Activated naive CD8-positive, alpha-beta T cell treated with anti-CD3 and anti-CD28 coated beads for 36 hours (primary cell): ENCODE measurements at regions not wholly inside any gene's neighbourhood (a gene's known extent, or its start where the extent isn't known, plus 50 kb on each side); places are given as distances from the start of the nearest gene placed in this dataset.

Experiments used
- DNase-seq: peaks from one replicate; pipeline ENCODE4 v3.0.0; 2021
- H3K27ac Mint-ChIP-seq: one replicate; pipeline ENCODE4 v1.8.0; 2022; ENCODE audit warnings: mild to moderate bottlenecking, moderate library complexity, mixed read lengths
- H3K27me3 Mint-ChIP-seq: one replicate; pipeline ENCODE4 v1.8.0; 2022; ENCODE audit warnings: mild to moderate bottlenecking, mixed read lengths
- H3K36me3 Mint-ChIP-seq: one replicate; pipeline ENCODE4 v1.8.0; 2021; ENCODE audit warnings: mild to moderate bottlenecking, mixed read lengths
- H3K4me1 Mint-ChIP-seq: one replicate; pipeline ENCODE4 v1.8.0; 2021; ENCODE audit warnings: mixed read lengths
- H3K4me3 Mint-ChIP-seq: one replicate; pipeline ENCODE4 v1.8.0; 2022; ENCODE audit warnings: mild to moderate bottlenecking, moderate library complexity, mixed read lengths
- H3K9me3 Mint-ChIP-seq: one replicate; pipeline ENCODE4 v1.8.0; 2022; ENCODE audit warnings: mixed read lengths

GRCh38 chr9:2403701-2404100, 217.9 kb upstream of the VLDLR start:
- peaks cover 5% of the 10 kb centered on the region for H3K27me3 Mint-ChIP-seq
- no peak for DNase-seq
- H3K4me1 Mint-ChIP-seq, result no peaks in the 10 kb centered on the region
- peaks cover 11% of the 10 kb centered on the region for H3K9me3 Mint-ChIP-seq
- no peak overlapping the region for H3K27ac Mint-ChIP-seq
- no peaks in the 10 kb centered on the region for H3K36me3 Mint-ChIP-seq
- no peak overlapping the region for H3K4me3 Mint-ChIP-seq

GRCh38 chr9:2406252-2406651, 215.3 kb upstream of the VLDLR start:
- Mint-ChIP-seq H3K27me3 (peaks cover 5% of the 10 kb centered on the region), H3K36me3 (no peaks in the 10 kb centered on the region), H3K4me1 (no peaks in the 10 kb centered on the region), H3K27ac (no peak overlapping the region), H3K9me3 (peaks cover 11% of the 10 kb centered on the region), H3K4me3 (no peak overlapping the region)
- no peak for DNase-seq

GRCh38 chr9:2407450-2407849, 214.1 kb upstream of the VLDLR start:
- no peak overlapping the region for H3K4me3 Mint-ChIP-seq

GRCh38 chr9:2411459-2412215, 209.9 kb upstream of the VLDLR start:
- Mint-ChIP-seq H3K27ac (no peak overlapping the region), H3K36me3 (no peaks in the 10 kb centered on the region), H3K4me3 (no peak overlapping the region), H3K27me3 (no peaks in the 10 kb centered on the region), H3K9me3 (no peaks in the 10 kb centered on the region), H3K4me1 (no peaks in the 10 kb centered on the region)
- DNase-seq, result no peak

More at GRCh38 chr9:2407450-2407849, 214.1 kb upstream of the VLDLR start:
- Mint-ChIP-seq H3K9me3 (peaks cover 11% of the 10 kb centered on the region), H3K4me1 (no peaks in the 10 kb centered on the region), H3K27me3 (peaks cover under 1% of the 10 kb centered on the region), H3K36me3 (no peaks in the 10 kb centered on the region), H3K27ac (no peak overlapping the region)
- DNase-seq, result no peak

- Mint-ChIP-seq H3K27me3 (no peaks in the 10 kb centered on the region), H3K4me1 (no peaks in the 10 kb centered on the region), H3K9me3 (no peaks in the 10 kb centered on the region), H3K36me3 (no peaks in the 10 kb centered on the region), H3K4me3 (no peak overlapping the region), H3K27ac (no peak overlapping the region)
- DNase-seq, result no peak
These were observed 208.3 kb upstream of the VLDLR start for GRCh38 chr9:2413160-2413805.

GRCh38 chr9:2414465-2414864, 207.1 kb upstream of the VLDLR start:
- H3K9me3 Mint-ChIP-seq, result no peaks in the 10 kb centered on the region
- H3K27ac Mint-ChIP-seq, result no peak overlapping the region

GRCh38 chr9:2415326-2415725, 206.3 kb upstream of the VLDLR start:
- no peaks in the 10 kb centered on the region for H3K36me3 Mint-ChIP-seq
- H3K4me3 Mint-ChIP-seq, result no peak overlapping the region
- no peak overlapping the region for H3K27ac Mint-ChIP-seq
- DNase-seq, result no peak
- H3K27me3 Mint-ChIP-seq, result no peaks in the 10 kb centered on the region
- H3K4me1 Mint-ChIP-seq, result no peaks in the 10 kb centered on the region
- H3K9me3 Mint-ChIP-seq, result no peaks in the 10 kb centered on the region

More at GRCh38 chr9:2414465-2414864, 207.1 kb upstream of the VLDLR start:
- Mint-ChIP-seq H3K36me3 (no peaks in the 10 kb centered on the region), H3K4me1 (no peaks in the 10 kb centered on the region), H3K27me3 (no peaks in the 10 kb centered on the region), H3K4me3 (no peak overlapping the region)
- no peak for DNase-seq

- no peak for DNase-seq
- Mint-ChIP-seq H3K9me3 (no peaks in the 10 kb centered on the region), H3K4me3 (no peak overlapping the region), H3K36me3 (no peaks in the 10 kb centered on the region), H3K4me1 (no peaks in the 10 kb centered on the region), H3K27ac (no peak overlapping the region), H3K27me3 (no peaks in the 10 kb centered on the region)
These were observed 203.9 kb upstream of the VLDLR start for GRCh38 chr9:2417730-2418129.

- no peaks in the 10 kb centered on the region for H3K36me3 Mint-ChIP-seq
- no peaks in the 10 kb centered on the region for H3K4me1 Mint-ChIP-seq
- H3K9me3 Mint-ChIP-seq, result no peaks in the 10 kb centered on the region
- no peaks in the 10 kb centered on the region for H3K27me3 Mint-ChIP-seq
- H3K4me3 Mint-ChIP-seq, result no peak overlapping the region
- H3K27ac Mint-ChIP-seq, result no peak overlapping the region
- no peak for DNase-seq
These were observed 203.0 kb upstream of the VLDLR start for GRCh38 chr9:2418619-2419018.

GRCh38 chr9:2419347-2419746, 202.2 kb upstream of the VLDLR start:
- no peak overlapping the region for H3K4me3 Mint-ChIP-seq
- no peaks in the 10 kb centered on the region for H3K27me3 Mint-ChIP-seq
- H3K9me3 Mint-ChIP-seq, result no peaks in the 10 kb centered on the region
- no peak for DNase-seq
- H3K4me1 Mint-ChIP-seq, result no peaks in the 10 kb centered on the region
- no peaks in the 10 kb centered on the region for H3K36me3 Mint-ChIP-seq
- H3K27ac Mint-ChIP-seq, result no peak overlapping the region

- H3K27me3 Mint-ChIP-seq, result no peaks in the 10 kb centered on the region
- no peak for DNase-seq
- no peaks in the 10 kb centered on the region for H3K9me3 Mint-ChIP-seq
- H3K36me3 Mint-ChIP-seq, result no peaks in the 10 kb centered on the region
- no peaks in the 10 kb centered on the region for H3K4me1 Mint-ChIP-seq
- no peak overlapping the region for H3K27ac Mint-ChIP-seq
- no peak overlapping the region for H3K4me3 Mint-ChIP-seq
These were observed 201.0 kb upstream of the VLDLR start for GRCh38 chr9:2420543-2420942.

GRCh38 chr9:2424619-2425033, 197.0 kb upstream of the VLDLR start:
- H3K4me1 Mint-ChIP-seq, result no peaks in the 10 kb centered on the region
- no peaks in the 10 kb centered on the region for H3K36me3 Mint-ChIP-seq
- H3K27ac Mint-ChIP-seq, result no peak overlapping the region
- H3K4me3 Mint-ChIP-seq, result no peak overlapping the region
- DNase-seq, result no peak
- H3K9me3 Mint-ChIP-seq, result no peaks in the 10 kb centered on the region
- H3K27me3 Mint-ChIP-seq, result no peaks in the 10 kb centered on the region

- Mint-ChIP-seq H3K27ac (no peak overlapping the region), H3K27me3 (no peaks in the 10 kb centered on the region), H3K4me1 (no peaks in the 10 kb centered on the region), H3K4me3 (no peak overlapping the region), H3K9me3 (no peaks in the 10 kb centered on the region), H3K36me3 (no peaks in the 10 kb centered on the region)
- no peak for DNase-seq
These were observed 195.9 kb upstream of the VLDLR start for GRCh38 chr9:2425676-2426075.

- H3K27me3 Mint-ChIP-seq, result no peaks in the 10 kb centered on the region
- no peak overlapping the region for H3K27ac Mint-ChIP-seq
- H3K4me3 Mint-ChIP-seq, result no peak overlapping the region
These were observed 194.3 kb upstream of the VLDLR start for GRCh38 chr9:2427120-2427891.

GRCh38 chr9:2439957-2440356, 181.6 kb upstream of the VLDLR start:
- Mint-ChIP-seq H3K27me3 (peaks cover 20% of the 10 kb centered on the region), H3K4me1 (no peaks in the 10 kb centered on the region), H3K36me3 (no peaks in the 10 kb centered on the region), H3K4me3 (no peak overlapping the region), H3K27ac (no peak overlapping the region), H3K9me3 (peaks cover 18% of the 10 kb centered on the region)
- DNase-seq, result no peak

More at GRCh38 chr9:2427120-2427891, 194.3 kb upstream of the VLDLR start:
- Mint-ChIP-seq H3K4me1 (no peaks in the 10 kb centered on the region), H3K36me3 (no peaks in the 10 kb centered on the region), H3K9me3 (no peaks in the 10 kb centered on the region)
- no peak for DNase-seq
